SK-N-SH treated with all-trans-retinoic acid at 6 μM for 48 hours (cell line): ENCODE measurements at regions not wholly inside any gene's neighbourhood (a gene's known extent, or its start where the extent isn't known, plus 50 kb on each side); places are given as distances from the start of the nearest gene placed in this dataset.

ENCODE experiments used
- ATAC-seq: fragments of 200-7000 bp; cut with Tn5 transposase; 3 replicates; pipeline ENCODE4 v1.9.1; 2020; ENCODE audit warnings: mild to moderate bottlenecking, moderate library complexity
- BACH2 ChIP-seq: fragments of 250-450 bp; sonication (Bioruptor Pico); IDR thresholded peaks from 2 replicates; pipeline ENCODE4 v1.9.0; 2021; ENCODE audit warnings: mild to moderate bottlenecking, borderline replicate concordance
- CSDC2 ChIP-seq: fragments of 250-450 bp; sonication (Bioruptor Pico); IDR thresholded peaks from 2 replicates; pipeline ENCODE4 v1.5.0; 2020; ENCODE audit warnings: mild to moderate bottlenecking, moderate library complexity
- CSRNP3 ChIP-seq: fragments of 250-450 bp; sonication (Bioruptor Pico); IDR thresholded peaks from 2 replicates; pipeline ENCODE4 v1.5.1; 2021; ENCODE audit warnings: mild to moderate bottlenecking, moderate library complexity
- ESRRG ChIP-seq: fragments of 250-450 bp; sonication (Bioruptor Pico); IDR thresholded peaks from 2 replicates; pipeline ENCODE4 v1.6.1; 2021; ENCODE audit warnings: mild to moderate bottlenecking
- GLIS3 ChIP-seq: fragments of 250-450 bp; sonication (Bioruptor Pico); IDR thresholded peaks from 2 replicates; pipeline ENCODE4 v1.5.0; 2020; ENCODE audit warnings: mild to moderate bottlenecking, moderate library complexity
- ISL1 ChIP-seq: fragments of 250-450 bp; sonication (Bioruptor Pico); IDR thresholded peaks from 2 replicates; pipeline ENCODE4 v2.1.2; 2022; ENCODE audit warnings: mild to moderate bottlenecking, moderate library complexity
- OSR1 ChIP-seq: fragments of 250-450 bp; sonication (Bioruptor Pico); IDR thresholded peaks from 2 replicates; pipeline ENCODE4 v1.8.0; 2022; ENCODE audit warnings: moderate library complexity, mild to moderate bottlenecking, inconsistent platforms
- PPARA ChIP-seq: fragments of 250-450 bp; sonication (Bioruptor Pico); IDR thresholded peaks from 2 replicates; pipeline ENCODE4 v1.5.0; 2020; ENCODE audit warnings: mild to moderate bottlenecking, borderline replicate concordance
- RARB ChIP-seq: fragments of 250-450 bp; sonication (Bioruptor Pico); IDR thresholded peaks from 2 replicates; pipeline ENCODE4 v1.8.0; 2021; ENCODE audit warnings: mild to moderate bottlenecking, moderate library complexity
- SNAI2 ChIP-seq: fragments of 250-450 bp; sonication (Bioruptor Pico); IDR thresholded peaks from 2 replicates; pipeline ENCODE4 v1.5.0; 2020; ENCODE audit warnings: mild to moderate bottlenecking, moderate library complexity
- TCF4 ChIP-seq: fragments of 250-450 bp; sonication (Bioruptor Pico); IDR thresholded peaks from 2 replicates; pipeline ENCODE4 v1.8.0; 2021; ENCODE audit warnings: mild to moderate bottlenecking, moderate library complexity, borderline replicate concordance
- TOX ChIP-seq: fragments of 250-450 bp; sonication (Bioruptor Pico); IDR thresholded peaks from 2 replicates; pipeline ENCODE4 v1.8.0; 2021; ENCODE audit warnings: mild to moderate bottlenecking, moderate library complexity, borderline replicate concordance
- ZC3H10 ChIP-seq: fragments of 250-450 bp; sonication (Bioruptor Pico); IDR thresholded peaks from 2 replicates; pipeline ENCODE4 v1.5.1; 2021; ENCODE audit warnings: mild to moderate bottlenecking, moderate library complexity
- ZFP3 ChIP-seq: fragments of 250-450 bp; sonication (Bioruptor Pico); IDR thresholded peaks from 2 replicates; pipeline ENCODE4 v1.5.0; 2020; ENCODE audit warnings: mild to moderate bottlenecking, moderate library complexity
- ZFP30 ChIP-seq: fragments of 450-650 bp; formaldehyde crosslinking; IDR thresholded peaks from 2 replicates; pipeline ENCODE4 v1.5.0; 2022; ENCODE audit warnings: mild to moderate bottlenecking, moderate library complexity
- ZNF565 ChIP-seq: fragments of 450-650 bp; formaldehyde crosslinking; conservative IDR thresholded peaks from 2 replicates; pipeline ENCODE4 v1.5.0; 2020; ENCODE audit warnings: low read depth, mild to moderate bottlenecking, moderate library complexity
- ZNF70 ChIP-seq: fragments of 450-650 bp; formaldehyde crosslinking; IDR thresholded peaks from 2 replicates; pipeline ENCODE4 v1.5.0; 2020; ENCODE audit warnings: mild to moderate bottlenecking, moderate library complexity
- ZNF8 ChIP-seq: fragments of 450-650 bp; formaldehyde crosslinking; IDR thresholded peaks from 2 replicates; pipeline ENCODE4 v1.5.0; 2020; ENCODE audit warnings: mild to moderate bottlenecking, moderate library complexity

GRCh38 chr2:105950521-105951383 lies 206.0 kb downstream of the NCK2 start:
- ATAC-seq, result no peak
- TF ChIP-seq SNAI2 (CRISPR knock-in tag), result no peak
- no peak for TF ChIP-seq ZC3H10 (CRISPR knock-in tag)
- TF ChIP-seq BACH2 (CRISPR knock-in tag), result no peak
- no peak for TF ChIP-seq CSDC2 (CRISPR knock-in tag)
- TF ChIP-seq ISL1, result no peak
- TF ChIP-seq TOX (CRISPR knock-in tag), result no peak
- no peak for TF ChIP-seq ZNF70 (CRISPR knock-in tag)
- no peak for TF ChIP-seq GLIS3
- TF ChIP-seq ZFP3 (CRISPR knock-in tag), result no peak
- TF ChIP-seq ZNF565, result no peak
- TF ChIP-seq, all 23 proteins: peak for 0

GRCh38 chr2:105943977-105944376 lies 199.3 kb downstream of the NCK2 start:
- no peak for ATAC-seq
- no peak for TF ChIP-seq TCF4 (CRISPR knock-in tag)
- TF ChIP-seq PPARA (CRISPR knock-in tag), result no peak
- TF ChIP-seq BACH2 (CRISPR knock-in tag), result no peak
- no peak for TF ChIP-seq ZNF70 (CRISPR knock-in tag)
- TF ChIP-seq ZFP30 (CRISPR knock-in tag), result no peak
- TF ChIP-seq OSR1 (CRISPR knock-in tag), result no peak
- TF ChIP-seq RARB (CRISPR knock-in tag), result no peak
- no peak for TF ChIP-seq ESRRG (CRISPR knock-in tag)
- TF ChIP-seq GLIS3, result no peak
- no peak for TF ChIP-seq ZNF565
- TF ChIP-seq CSRNP3 (CRISPR knock-in tag), result no peak
- TF ChIP-seq SNAI2 (CRISPR knock-in tag), result no peak
- no peak for TF ChIP-seq ZNF8 (CRISPR knock-in tag)
- TF ChIP-seq ZC3H10 (CRISPR knock-in tag), result no peak
- no peak for TF ChIP-seq CSDC2 (CRISPR knock-in tag)
- TF ChIP-seq, all 23 proteins: peak for 0
